ENCODE measurements at regions not wholly inside any gene's neighbourhood (a gene's known extent, or its start where the extent isn't known, plus 50 kb on each side); places are given as distances from the start of the nearest gene placed in this dataset.

GRCh38 chr13:72199640-72200039, 332.6 kb upstream of the DACH1 start:
- H3K9me3 ChIP-seq (ENCODE audit: low read depth, low read length, poor library complexity, severe bottlenecking): no peaks in the 10 kb centered on the region
- DNase-seq (ENCODE audit: low spot score): no peak
- ChIA-PET POLR2A (ENCODE audit: low non-redundant PET) (no interaction called here), CTCF (no interaction called here)
- no peak overlapping the region for H3K4me3 ChIP-seq (ENCODE audit: low read depth, low read length, poor library complexity, severe bottlenecking)
- intact Hi-C loops (cut with micrococcal nuclease; ENCODE audit: unreplicated experiment): no loop called here
- no peaks in the 10 kb centered on the region for H3K36me3 ChIP-seq (ENCODE audit: insufficient read depth, low read length, poor library complexity, severe bottlenecking)
- peaks cover 62% of the 10 kb centered on the region for H3K27me3 ChIP-seq (replicated peaks; ENCODE audit: insufficient read depth, low read depth, low read length, poor library complexity)
- H3K27ac ChIP-seq (ENCODE audit: low read depth, low read length, poor library complexity, severe bottlenecking): no peak overlapping the region
- TF ChIP-seq CTCF (conservative IDR thresholded peaks at IDR 0.05; ENCODE audit: low read depth, low read length): no peak
- no peak for TF ChIP-seq EZH2 (IDR thresholded peaks at IDR 0.05; ENCODE audit: borderline replicate concordance, low read depth, low read length, poor library complexity, severe bottlenecking)
- no TSS peak for BruUV-seq (replicated peaks)
- no peaks in the 10 kb centered on the region for H3K4me1 ChIP-seq (ENCODE audit: insufficient read depth, low read length, poor library complexity, severe bottlenecking)

GRCh38 chr13:72198967-72199560, 332.1 kb upstream of the DACH1 start:
- DNase-seq (ENCODE audit: low spot score): no peak
- H3K9me3 ChIP-seq (ENCODE audit: low read depth, low read length, poor library complexity, severe bottlenecking): no peaks in the 10 kb centered on the region
- intact Hi-C loops (cut with micrococcal nuclease; ENCODE audit: unreplicated experiment): no loop called here
- TF ChIP-seq CTCF (conservative IDR thresholded peaks at IDR 0.05; ENCODE audit: low read depth, low read length) (no peak), EZH2 (IDR thresholded peaks at IDR 0.05; ENCODE audit: borderline replicate concordance, low read depth, low read length, poor library complexity, severe bottlenecking) (no peak)
- no TSS peak for BruUV-seq (replicated peaks)
- CTCF ChIA-PET: no interaction called here
- no peaks in the 10 kb centered on the region for H3K36me3 ChIP-seq (ENCODE audit: insufficient read depth, low read length, poor library complexity, severe bottlenecking)
- H3K27ac ChIP-seq (ENCODE audit: low read depth, low read length, poor library complexity, severe bottlenecking): no peak overlapping the region
- POLR2A ChIA-PET (ENCODE audit: low non-redundant PET): no interaction called here
- H3K4me1 ChIP-seq (ENCODE audit: insufficient read depth, low read length, poor library complexity, severe bottlenecking): no peaks in the 10 kb centered on the region
- H3K4me3 ChIP-seq (ENCODE audit: low read depth, low read length, poor library complexity, severe bottlenecking): no peak overlapping the region
- H3K27me3 ChIP-seq (replicated peaks; ENCODE audit: insufficient read depth, low read depth, low read length, poor library complexity): peaks cover 62% of the 10 kb centered on the region

- Histone ChIP-seq H3K36me3 (ENCODE audit: insufficient read depth, low read length, poor library complexity, severe bottlenecking) (no peaks in the 10 kb centered on the region), H3K27ac (ENCODE audit: low read depth, low read length, poor library complexity, severe bottlenecking) (no peak overlapping the region), H3K4me3 (ENCODE audit: low read depth, low read length, poor library complexity, severe bottlenecking) (no peak overlapping the region), H3K4me1 (ENCODE audit: insufficient read depth, low read length, poor library complexity, severe bottlenecking) (no peaks in the 10 kb centered on the region), H3K27me3 (replicated peaks; ENCODE audit: insufficient read depth, low read depth, low read length, poor library complexity) (peaks cover 64% of the 10 kb centered on the region), H3K9me3 (ENCODE audit: low read depth, low read length, poor library complexity, severe bottlenecking) (no peaks in the 10 kb centered on the region)
- ChIA-PET CTCF (no interaction called here), POLR2A (ENCODE audit: low non-redundant PET) (no interaction called here)
- DNase-seq (ENCODE audit: low spot score): no peak
- intact Hi-C loops (cut with micrococcal nuclease; ENCODE audit: unreplicated experiment): no loop called here
- no TSS peak for BruUV-seq (replicated peaks)
- no peak for TF ChIP-seq EZH2 (IDR thresholded peaks at IDR 0.05; ENCODE audit: borderline replicate concordance, low read depth, low read length, poor library complexity, severe bottlenecking)
- no peak for TF ChIP-seq CTCF (conservative IDR thresholded peaks at IDR 0.05; ENCODE audit: low read depth, low read length)
Observed at GRCh38 chr13:72198042-72198441, 331.0 kb upstream of the DACH1 start.
